Pons (tissue), 1 donor: ENCODE measurements at regions not wholly inside any gene's neighbourhood (a gene's known extent, or its start where the extent isn't known, plus 50 kb on each side); places are given as distances from the start of the nearest gene placed in this dataset.
"Not testable (repeated sequence)": the region's sequence is repeated elsewhere in the genome, so short reads cannot be mapped to it uniquely, and the experiment has no call there.

Source experiments
- DNase-seq: peaks from one replicate; pipeline ENCODE4 v3.0.0-alpha.2; 2016; ENCODE audit warnings: low spot score

DNA sequence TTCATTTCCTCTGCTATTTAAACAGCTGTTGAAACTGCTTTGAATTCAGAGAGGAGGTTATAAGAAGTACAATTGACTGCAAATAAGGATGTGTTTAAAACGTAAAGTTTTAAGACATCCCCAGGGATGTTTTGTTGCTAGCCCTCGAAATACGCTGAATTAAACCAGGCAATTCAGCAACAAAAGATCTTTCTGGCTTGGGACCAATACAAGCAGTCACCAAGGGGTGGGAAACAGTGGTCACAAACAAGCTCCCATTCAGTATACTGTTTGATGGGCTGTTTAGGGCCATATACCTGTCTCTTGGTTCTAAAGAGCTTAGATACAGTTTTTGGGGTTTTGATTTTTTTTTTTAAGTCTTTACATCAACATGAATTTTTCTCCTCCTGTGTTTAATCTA lies 446.3 kb upstream of the POT1 start:
- DNase-seq: no peak

DNA sequence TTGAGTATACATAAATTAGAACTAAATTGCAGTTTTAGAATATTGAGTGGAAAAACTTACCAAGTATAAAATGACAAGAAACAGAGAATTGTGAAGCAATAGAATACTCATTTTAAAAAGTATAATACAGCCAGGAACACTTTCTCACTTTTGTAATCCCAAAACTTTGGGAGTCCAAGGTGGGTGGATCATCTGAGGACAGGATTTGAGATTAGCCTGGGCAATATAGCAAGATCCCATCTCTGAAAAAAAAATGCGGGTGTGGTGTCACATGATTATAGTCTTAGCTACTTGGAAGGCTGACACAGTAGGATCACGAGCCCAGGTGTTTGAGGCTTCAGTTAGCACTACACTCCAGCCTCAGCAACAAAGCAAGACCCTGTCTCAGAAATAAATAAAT lies 440.9 kb upstream of the POT1 start:
- DNase-seq: no peak

DNA sequence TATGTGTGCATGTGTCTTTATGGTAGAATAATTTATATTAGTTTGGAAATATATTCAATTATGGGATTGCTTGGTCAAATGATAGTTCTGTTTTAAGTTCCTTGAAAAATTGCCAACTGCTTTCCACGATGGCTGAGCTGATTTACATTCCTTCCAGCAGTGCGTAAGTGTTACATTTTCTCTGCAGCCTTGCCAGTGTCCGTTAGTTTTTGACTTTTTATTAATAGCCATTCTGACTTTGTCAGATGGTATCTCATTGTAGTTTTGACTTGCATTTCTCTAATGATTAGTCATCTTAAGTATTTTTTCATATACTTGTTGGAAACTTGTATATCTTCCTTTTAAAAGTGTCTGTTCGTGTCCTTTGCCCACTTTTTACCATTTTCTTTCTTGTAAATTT lies 434.2 kb upstream of the POT1 start:
- no peak for DNase-seq

DNA sequence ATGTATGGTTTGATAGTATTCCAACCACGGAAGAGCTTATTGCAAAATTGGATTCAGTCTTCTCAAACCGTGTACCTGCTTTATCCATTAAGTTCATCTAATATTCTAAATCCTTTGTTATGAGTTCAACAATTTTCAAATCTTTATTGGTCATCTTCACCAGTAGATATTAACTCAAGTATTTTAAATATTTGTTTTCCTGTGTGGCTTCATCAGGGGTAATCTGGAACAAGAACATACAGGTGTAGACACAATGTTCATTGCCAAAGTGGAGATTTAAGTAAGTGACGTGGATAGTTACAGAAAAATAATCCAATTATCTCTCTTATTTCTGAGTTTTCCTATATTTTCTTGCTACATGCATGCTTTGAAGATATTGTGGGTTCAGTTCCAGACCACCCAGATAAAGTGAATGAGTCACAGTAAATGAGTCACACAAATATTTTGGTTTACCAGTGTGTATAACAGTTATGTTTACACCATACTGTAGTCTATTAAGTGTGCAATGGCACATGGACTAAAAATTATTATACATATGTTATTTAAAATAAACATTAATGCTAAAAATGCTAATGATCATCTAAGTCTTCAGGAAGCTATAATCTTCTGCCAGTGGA lies 429.0 kb upstream of the POT1 start:
- no peak for DNase-seq

DNA sequence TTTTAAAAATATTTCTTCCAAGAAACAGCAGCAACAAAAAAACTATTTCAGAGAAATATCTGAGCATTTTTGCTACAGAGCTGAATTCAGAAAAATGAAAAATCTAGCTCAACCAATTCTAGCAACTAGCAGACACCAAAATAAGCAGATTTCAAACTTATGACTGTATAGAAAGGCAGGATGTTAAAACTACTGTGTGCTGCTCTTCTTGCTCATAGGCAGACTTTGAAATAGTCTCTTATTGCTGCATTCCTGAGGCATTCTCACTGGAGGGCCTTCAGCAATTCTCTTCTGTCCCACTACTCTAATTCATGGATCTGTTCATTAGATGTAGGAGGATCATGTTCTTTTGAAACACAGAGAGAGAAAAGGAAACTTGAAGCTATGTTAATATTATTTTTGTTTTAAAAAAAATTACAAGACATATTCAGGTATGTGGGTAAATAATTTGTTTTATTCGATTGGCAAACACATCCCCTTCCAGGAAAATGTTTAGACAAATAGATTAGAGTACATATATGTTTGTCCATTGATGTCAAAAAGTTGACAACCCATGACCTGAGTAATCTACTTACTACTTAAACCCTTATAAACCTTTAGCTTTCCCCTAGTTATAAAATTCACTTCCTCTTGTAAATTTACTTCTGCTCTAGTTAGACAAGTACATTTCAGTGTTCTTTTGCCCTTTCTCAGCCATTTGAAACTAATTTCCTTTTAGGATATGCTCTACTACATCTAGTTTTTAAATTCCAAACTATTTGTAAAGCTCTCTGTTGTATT lies 428.2 kb upstream of the POT1 start:
- no peak for DNase-seq

DNA sequence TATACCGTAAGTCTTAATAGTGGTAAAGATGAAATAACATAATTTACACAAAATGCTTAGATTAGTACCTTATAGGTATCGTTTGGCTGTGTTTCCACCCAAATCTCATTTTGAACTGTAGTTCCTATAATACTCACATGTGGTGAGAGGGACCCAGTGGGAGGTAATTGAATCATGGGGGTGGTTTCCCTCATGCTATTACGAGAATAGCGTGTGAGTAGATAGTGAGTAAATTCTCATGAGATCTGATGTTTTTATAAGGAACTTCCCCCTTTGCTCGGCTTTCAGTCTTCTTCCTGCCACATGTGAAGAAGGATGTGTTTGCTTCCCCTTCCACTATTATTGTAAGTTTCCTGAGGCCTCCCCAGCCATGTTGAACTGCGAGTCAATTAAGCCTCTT lies 426.3 kb upstream of the POT1 start:
- no peak for DNase-seq

DNA sequence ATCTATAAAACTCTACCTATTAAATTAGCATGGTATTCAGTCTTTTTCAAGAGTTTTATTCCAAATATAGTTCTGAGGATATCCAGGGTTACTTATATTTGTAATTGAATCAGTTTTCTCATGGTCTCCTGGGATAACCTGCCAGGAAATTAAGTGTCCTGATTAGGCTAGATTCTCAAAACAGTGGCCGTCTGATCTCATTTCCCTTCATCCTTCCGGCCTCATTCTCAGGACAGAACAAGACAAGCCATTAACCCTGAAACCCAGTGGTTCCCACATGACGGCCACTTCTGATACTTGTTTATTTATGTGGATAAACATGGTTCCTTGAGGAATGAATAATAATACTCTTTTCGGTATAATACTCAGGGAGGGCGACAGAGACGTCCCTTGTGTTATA lies 417.6 kb upstream of the POT1 start:
- DNase-seq: no peak

DNA sequence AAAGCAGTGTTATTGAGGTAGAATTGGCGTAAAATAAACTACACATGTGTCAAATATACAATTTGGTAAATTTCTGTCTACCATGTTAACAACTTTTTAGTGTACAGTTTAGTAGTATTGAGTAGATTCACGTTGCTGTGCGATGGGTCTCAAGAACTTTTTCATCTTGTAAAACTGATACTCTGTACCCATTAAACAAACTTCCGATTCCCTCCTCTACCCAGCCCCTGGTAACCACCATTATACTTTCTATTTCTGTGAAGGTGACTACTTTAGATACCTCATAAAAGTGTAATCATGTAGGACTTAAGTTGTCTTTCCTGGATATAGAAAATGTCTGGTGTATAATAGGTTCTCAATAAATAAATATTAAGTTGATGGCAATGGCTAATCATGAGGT lies 408.5 kb upstream of the POT1 start:
- DNase-seq: no peak

DNA sequence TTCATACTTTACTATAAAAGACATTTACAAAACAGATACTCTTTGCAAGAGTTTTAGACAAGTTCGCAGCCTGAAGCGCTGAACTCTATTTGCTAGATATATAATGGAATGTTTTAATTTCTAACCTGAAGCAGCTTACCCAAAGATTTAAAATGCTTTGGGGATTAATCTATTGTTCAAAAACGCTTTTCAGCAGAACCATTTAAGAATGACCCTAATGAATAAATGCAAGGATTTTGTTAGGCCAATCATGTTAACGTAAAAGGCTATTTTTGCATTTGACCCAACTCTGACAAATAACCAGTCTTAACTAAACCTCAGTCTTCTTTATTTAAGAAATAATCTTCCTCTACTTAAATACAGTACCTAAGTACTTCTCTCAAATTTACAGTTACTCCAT lies 406.7 kb upstream of the POT1 start:
- DNase-seq: no peak

DNA sequence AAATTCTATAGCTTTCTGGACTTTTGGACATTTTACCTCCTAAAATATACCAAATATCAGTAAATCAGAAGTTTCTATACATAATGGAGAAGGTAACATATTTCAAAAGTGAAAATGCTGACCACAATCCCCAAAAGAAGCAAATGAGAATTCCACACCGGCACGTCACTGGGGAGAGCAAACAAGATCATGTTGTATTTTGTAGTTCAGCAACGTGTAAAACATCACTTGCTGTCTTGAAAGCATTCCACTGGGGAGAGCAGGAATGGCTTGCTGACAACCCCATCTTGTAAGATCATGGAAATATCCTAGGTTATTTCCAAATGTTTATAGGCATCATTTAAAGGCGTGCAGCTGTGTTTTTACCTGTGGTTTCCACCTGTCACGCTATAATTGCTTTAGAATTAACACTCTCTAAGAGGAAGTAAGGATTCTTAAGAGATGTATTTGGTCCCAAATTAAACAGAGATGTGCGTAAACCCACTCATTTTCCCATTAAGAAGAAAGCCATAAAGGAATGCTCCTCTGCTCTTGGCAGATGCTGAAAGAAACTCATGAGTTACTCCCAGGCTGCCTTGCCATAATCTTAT lies 397.1 kb upstream of the POT1 start:
- DNase-seq: no peak

DNA sequence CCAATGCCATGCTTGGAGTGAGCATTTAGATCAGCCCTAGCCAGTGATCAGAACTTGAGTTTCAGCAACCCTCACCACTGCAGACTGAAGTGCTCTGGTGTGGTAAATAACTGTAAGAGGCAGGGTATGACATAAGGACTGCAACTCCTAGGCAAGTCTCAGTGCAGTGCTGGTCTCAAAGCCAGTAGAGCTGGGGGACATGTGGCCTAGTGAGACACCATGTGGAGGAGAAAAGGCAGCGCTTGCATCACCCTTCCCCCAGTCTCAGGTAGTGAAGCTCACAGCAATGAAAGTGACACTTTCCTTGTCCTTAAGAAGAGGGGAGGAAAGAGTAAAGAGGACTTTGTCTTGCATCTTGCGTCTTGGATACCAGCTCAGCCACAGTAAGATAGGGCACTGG lies 386.8 kb upstream of the POT1 start:
- peak; percentile 53 for DNase-seq

DNA sequence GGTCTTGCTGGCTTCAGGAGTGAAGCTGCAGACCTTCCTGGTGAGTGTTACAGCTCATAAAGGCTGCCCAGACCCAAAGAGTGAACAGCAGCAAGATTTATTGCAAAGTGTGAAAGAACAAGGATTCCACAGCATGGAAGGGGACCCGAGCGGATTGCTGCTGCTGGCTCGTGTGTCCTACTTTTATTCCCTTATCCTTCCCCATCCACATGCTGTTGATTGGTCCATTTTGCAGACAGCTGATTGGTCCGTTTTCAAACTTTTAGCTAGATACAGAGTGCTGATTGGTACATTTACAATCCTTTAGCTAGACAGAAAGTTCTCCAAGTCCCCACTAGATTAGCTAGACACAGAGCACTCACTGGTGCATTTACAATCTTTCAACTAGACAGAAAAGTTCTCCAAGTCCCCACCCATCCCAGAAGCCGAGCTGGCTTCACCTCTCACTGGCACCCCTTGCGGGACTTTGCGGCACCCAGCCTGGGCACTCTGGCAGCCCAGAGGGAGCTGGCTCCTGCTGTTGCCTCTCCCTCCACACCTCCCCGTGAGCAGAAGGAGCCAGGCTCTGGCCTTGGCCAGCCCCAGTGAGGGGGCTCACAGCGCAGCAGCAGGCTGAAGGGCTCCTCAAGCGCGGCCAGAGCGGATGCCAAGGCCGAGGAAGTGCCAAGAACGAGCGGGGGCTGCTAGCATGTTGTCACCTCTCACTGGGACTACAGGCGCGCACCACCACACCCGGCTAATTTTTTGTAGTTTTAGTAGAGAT lies 369.6 kb upstream of the POT1 start:
- no peak for DNase-seq

DNA sequence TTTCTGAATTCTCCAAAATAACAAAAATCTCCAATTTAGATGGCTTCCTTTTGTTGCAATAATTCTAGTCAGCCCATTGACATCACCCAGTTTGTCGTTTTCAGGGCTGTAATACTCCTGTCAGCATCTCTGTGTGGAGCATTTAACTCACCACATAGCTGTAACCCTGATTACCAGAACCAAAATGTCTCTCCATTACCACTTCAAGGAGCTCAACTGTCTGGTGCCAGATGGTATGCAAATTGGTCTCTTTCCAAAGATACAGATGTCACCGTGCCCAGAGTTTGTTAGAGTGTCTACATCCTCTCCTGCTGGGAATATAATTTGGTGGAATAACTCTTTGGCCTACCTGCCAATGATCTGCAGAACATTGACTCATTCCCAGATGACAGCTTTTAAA lies 350.3 kb upstream of the POT1 start:
- DNase-seq: peak; percentile 24

DNA sequence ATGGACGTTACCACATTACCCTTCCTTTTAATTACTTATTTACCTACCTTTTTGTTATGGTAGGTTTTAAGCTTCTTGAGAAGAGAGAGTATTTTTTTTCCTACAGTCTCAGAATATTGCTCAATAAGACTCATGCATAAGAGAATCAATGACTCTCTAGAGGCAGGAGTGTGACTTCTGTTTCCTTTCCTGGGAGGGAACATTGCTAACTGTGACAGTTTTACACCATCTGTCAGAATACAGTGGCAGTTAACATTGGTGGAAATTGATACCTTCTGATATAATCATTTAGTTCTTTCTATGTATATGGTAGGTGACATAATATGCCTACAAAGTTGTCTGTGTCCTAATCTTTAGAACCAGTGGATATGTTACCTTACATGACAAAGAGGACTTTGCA lies 348.7 kb upstream of the POT1 start:
- DNase-seq: no peak

DNA sequence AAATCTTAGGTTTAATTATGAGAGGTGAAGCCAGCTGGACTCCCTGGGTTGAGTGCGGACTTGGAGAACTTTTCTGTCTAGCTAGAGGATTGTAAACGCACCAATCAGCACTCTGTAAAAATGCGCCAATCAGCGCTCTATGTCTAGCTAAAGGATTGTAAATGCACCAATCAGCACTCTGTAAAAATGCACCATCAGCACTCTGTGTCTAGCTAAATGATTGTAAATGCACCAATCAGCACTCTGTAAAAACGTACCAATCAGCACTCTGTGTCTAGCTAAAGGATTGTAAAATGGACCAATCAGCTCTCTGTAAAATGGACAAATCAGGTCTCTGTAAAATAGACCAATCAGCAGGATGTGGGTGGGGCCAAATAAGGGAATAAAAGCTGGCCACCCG lies 345.1 kb upstream of the POT1 start:
- not testable (repeated sequence) for DNase-seq

DNA sequence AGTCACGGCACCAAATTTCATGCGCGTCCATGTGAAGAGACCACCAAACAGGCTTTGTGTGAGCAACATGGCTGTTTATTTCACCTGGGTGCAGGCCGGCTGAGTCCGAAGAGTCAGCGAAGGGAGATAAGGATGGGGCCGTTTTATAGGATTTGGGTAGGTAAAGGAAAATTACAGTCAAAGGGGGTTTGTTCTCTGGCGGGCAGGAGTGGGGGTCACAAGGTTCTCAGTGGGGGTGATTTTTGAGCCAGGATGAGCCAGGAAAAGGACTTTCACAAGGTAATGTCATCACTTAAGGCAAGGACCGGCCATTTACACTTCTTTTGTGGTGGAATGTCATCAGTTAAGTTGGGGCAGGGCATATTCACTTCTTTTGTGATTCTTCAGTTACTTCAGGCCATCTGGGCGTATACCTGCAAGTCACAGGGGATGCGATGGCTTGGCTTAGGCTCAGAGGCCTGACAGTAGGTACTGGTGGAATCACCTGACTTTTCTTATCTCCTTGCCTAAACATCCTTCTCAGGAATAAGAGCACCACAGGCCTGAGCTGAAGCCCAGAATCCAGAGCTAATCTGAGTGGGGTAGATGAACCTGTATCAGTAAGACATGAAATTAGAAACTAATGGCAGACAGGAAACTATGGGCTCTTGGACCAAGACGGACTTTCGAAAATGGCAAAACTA lies 334.7 kb upstream of the POT1 start:
- DNase-seq: not testable (repeated sequence)

DNA sequence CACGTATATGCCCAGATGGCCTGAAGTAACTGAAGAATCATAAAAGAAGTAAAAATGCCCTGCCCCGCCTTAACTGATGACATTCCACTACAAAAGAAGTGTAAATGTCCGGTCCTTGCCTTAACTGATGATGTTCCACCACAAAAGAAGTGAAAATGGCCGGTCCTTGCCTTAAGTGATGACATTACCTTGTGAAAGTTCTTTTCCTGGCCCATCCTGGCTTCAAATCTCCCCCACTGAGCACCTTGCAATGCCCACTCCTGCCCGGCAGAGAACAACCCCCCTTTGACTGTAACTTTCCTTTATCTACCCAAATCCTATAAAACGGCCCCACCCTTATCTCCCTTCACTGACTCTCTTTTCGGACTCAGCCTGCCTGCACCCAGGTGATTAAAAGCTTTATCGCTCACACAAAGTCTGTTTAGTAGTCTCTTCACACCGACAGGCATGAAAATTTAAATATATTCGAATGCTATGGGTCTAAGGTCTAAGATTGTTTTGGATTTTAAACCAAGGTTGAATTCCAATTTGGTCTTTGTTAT lies 329.3 kb upstream of the POT1 start:
- DNase-seq: not testable (repeated sequence)

DNA sequence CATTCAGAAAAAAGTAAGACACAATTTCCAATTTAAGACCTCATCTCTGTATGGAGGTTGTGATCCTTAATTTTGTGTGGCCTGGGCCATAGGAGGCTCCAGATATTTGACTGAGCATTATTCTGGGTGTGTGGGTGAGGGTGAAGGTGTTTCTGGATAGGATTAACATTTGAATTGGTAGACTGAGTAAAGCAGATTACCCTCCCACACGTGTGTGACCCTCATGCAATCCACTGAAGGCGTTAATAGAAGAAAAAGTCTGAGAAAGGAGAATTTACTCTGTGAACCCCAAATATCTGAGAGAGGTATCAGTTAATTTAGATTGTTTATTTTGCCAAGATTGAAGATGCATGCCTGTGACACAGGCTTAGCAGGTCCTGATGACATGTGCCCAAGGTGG lies 328.0 kb upstream of the POT1 start:
- DNase-seq: no peak

DNA sequence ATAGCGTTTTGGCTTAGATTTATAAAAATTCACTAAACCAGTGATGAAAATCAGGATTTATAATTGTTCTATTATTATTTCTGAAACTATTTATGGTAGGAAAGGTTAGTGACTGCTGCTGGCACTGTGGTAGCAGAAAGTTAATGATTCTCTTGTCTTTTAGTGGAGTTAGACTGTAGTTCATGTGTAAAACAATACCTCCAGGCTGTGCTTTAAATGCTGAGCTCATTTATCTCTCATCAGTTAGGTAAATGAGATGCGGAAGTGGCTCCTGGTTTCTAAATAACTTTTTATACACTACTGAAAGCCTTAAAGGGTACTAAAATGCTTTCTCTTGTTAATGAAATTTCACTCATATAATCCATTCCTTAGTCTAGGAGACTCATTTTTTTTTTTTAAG lies 326.8 kb upstream of the POT1 start:
- no peak for DNase-seq

DNA sequence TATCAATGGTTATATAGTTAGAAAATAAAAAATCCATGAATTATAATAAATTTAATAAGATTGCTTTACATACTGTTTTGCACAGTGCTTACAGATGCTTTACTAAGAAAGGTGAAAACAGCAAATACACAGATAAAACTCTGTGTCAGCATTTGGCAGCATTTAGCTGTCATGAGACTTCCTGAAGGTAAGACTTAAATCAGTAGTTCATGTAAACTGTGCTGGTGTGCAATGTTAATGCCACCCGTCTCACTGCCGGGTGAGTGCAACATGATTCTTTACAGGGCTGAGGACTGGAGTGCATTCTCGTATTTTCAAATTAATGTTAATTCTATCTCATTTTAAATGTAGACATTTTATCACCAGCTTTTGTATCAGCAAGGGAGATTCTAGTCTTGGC lies 326.2 kb upstream of the POT1 start:
- no peak for DNase-seq

DNA sequence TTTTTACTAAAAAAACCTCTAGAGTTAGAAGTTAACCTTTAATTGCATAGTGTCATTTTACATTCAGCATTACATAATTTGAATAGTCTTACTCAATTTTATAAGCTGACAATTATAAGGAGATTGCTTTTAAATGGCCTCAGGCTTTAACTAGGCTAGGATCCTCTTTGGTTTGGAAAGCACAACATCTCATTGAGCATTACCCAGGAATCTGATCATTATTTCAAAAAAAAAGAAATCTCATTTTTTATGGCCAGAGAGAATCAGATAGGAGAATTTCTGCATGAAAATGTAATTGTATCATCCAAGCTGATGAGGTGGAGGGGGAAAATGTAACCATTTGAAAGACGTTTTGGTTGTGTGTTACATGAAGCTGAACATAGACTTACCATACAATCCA lies 324.9 kb upstream of the POT1 start:
- no peak for DNase-seq
